ENCODE measurements at regions not wholly inside any gene's neighbourhood (a gene's known extent, or its start where the extent isn't known, plus 50 kb on each side); places are given as distances from the start of the nearest gene placed in this dataset.
A peak's percentile ranks its signal among the peaks of the same experiment; 100 is the strongest.

DNA sequence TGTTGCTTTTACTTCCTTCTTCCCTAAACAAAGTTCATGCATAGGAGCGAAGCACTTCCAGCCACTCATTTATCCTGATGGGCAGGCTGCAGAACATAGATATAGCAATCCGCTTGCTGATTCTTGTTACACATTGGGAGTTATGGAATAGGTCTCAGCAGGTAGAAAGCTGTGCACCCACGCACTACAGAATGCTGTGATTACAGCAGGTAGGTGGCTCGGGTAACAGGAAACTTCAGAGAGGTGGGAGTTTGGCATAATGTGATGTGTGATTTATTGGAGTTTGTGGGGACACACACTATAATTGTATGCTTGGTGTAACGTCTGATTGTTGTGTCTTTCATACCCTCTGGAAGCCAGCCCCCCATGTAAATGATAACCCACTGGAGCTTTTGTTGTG, 99.2 kb upstream of the MEIS2 start:
- H4K20me1 ChIP-seq (ENCODE audit: insufficient read depth, low read length): no peaks in the 10 kb centered on the region
- no peaks in the 10 kb centered on the region for H3K4me1 ChIP-seq (ENCODE audit: insufficient read depth, low read length, severe bottlenecking)
- TF ChIP-seq EZH2 (IDR thresholded peaks at IDR 0.05; ENCODE audit: borderline replicate concordance, low read length): no peak
- TF ChIP-seq, protein P1, sequence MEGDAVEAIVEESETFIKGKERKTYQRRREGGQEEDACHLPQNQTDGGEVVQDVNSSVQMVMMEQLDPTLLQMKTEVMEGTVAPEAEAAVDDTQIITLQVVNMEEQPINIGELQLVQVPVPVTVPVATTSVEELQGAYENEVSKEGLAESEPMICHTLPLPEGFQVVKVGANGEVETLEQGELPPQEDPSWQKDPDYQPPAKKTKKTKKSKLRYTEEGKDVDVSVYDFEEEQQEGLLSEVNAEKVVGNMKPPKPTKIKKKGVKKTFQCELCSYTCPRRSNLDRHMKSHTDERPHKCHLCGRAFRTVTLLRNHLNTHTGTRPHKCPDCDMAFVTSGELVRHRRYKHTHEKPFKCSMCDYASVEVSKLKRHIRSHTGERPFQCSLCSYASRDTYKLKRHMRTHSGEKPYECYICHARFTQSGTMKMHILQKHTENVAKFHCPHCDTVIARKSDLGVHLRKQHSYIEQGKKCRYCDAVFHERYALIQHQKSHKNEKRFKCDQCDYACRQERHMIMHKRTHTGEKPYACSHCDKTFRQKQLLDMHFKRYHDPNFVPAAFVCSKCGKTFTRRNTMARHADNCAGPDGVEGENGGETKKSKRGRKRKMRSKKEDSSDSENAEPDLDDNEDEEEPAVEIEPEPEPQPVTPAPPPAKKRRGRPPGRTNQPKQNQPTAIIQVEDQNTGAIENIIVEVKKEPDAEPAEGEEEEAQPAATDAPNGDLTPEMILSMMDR (IDR thresholded peaks at IDR 0.05; ENCODE audit: low read length): no peak
- no peaks in the 10 kb centered on the region for H3K79me2 ChIP-seq (ENCODE audit: insufficient read depth, low read length)
- H3K36me3 ChIP-seq (ENCODE audit: insufficient read depth, low read length): no peaks in the 10 kb centered on the region
- H3K27me3 ChIP-seq (ENCODE audit: insufficient read depth, low read length): no peaks in the 10 kb centered on the region
- H3K9me2 ChIP-seq (ENCODE audit: low read depth, low read length): no peaks in the 10 kb centered on the region
- no peak overlapping the region for H3K9ac ChIP-seq (ENCODE audit: low read length)
- no peaks in the 10 kb centered on the region for H3K9me3 ChIP-seq (ENCODE audit: low read length)
- no peak overlapping the region for H3K4me3 ChIP-seq (ENCODE audit: low read depth, low read length, poor library complexity, severe bottlenecking)
- H3K4me2 ChIP-seq (ENCODE audit: low read length): no peak overlapping the region
- H3F3A ChIP-seq (ENCODE audit: insufficient read depth, low read length): no peaks in the 10 kb centered on the region
- H2AFZ ChIP-seq (ENCODE audit: low read length): no peak overlapping the region
- H3K27ac ChIP-seq (ENCODE audit: low read depth, low read length, poor library complexity, severe bottlenecking): no peak overlapping the region

DNA sequence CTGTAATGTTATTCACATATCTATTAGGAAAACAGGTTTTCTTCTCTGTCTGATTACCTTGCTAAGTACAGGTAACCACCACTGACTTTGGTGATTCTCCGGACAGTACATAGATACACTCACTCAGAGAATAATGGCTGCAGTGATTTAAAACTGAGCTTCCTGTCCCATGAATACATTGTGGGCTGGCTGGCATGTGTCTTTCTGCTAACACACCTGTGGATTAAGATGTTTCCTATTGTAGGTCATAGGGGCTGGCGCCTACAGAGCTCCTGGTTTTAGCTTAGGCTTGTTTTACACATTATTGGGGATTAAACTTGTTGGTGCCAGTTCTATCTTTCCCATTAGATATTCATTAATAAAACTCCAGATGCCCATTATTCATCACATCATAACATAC, 102.7 kb upstream of the MEIS2 start:
- no peaks in the 10 kb centered on the region for H3K79me2 ChIP-seq (ENCODE audit: insufficient read depth, low read length)
- H3K27ac ChIP-seq (ENCODE audit: low read depth, low read length, poor library complexity, severe bottlenecking): no peak overlapping the region
- no peak overlapping the region for H3K9ac ChIP-seq (ENCODE audit: low read length)
- H3K27me3 ChIP-seq (ENCODE audit: insufficient read depth, low read length): no peaks in the 10 kb centered on the region
- no peak overlapping the region for H3K4me2 ChIP-seq (ENCODE audit: low read length)
- no peaks in the 10 kb centered on the region for H3K9me3 ChIP-seq (ENCODE audit: low read length)
- no peaks in the 10 kb centered on the region for H3K4me1 ChIP-seq (ENCODE audit: insufficient read depth, low read length, severe bottlenecking)
- no peaks in the 10 kb centered on the region for H4K20me1 ChIP-seq (ENCODE audit: insufficient read depth, low read length)
- no peaks in the 10 kb centered on the region for H3K36me3 ChIP-seq (ENCODE audit: insufficient read depth, low read length)
- H3F3A ChIP-seq (ENCODE audit: insufficient read depth, low read length): no peaks in the 10 kb centered on the region
- no peak overlapping the region for H3K4me3 ChIP-seq (ENCODE audit: low read depth, low read length, poor library complexity, severe bottlenecking)
- no peak for TF ChIP-seq EZH2 (IDR thresholded peaks at IDR 0.05; ENCODE audit: borderline replicate concordance, low read length)
- TF ChIP-seq, protein P1 (IDR thresholded peaks at IDR 0.05; ENCODE audit: low read length): no peak
- no peak overlapping the region for H2AFZ ChIP-seq (ENCODE audit: low read length)
- H3K9me2 ChIP-seq (ENCODE audit: low read depth, low read length): no peaks in the 10 kb centered on the region

DNA sequence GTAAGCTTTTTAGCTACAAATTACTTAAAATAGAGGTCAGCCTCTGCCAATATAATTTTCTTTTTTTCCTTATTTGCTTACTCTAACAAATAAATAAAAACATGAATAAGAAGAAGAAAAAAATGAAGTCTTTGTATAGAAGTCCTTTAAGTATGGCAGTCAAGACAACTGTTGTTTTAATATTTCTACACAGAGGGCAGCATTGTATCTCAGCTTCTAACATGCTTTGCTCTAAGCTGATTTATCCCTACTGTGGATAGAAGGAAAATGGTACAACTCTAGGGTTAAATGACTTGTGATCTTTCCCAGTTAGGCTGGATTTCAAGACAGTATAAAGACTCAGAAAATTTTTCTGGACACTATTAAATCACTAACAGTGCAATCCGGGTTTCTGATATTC, 104.3 kb upstream of the MEIS2 start:
- H3K4me3 ChIP-seq (ENCODE audit: low read depth, low read length, poor library complexity, severe bottlenecking): no peak overlapping the region
- TF ChIP-seq EZH2 (IDR thresholded peaks at IDR 0.05; ENCODE audit: borderline replicate concordance, low read length): no peak
- TF ChIP-seq, protein P1 (IDR thresholded peaks at IDR 0.05; ENCODE audit: low read length): peak; percentile 27
- H3K27ac ChIP-seq (ENCODE audit: low read depth, low read length, poor library complexity, severe bottlenecking): no peak overlapping the region
- no peaks in the 10 kb centered on the region for H3K79me2 ChIP-seq (ENCODE audit: insufficient read depth, low read length)
- H3K9me2 ChIP-seq (ENCODE audit: low read depth, low read length): no peaks in the 10 kb centered on the region
- no peaks in the 10 kb centered on the region for H3K9me3 ChIP-seq (ENCODE audit: low read length)
- no peaks in the 10 kb centered on the region for H3K36me3 ChIP-seq (ENCODE audit: insufficient read depth, low read length)
- no peak overlapping the region for H3K9ac ChIP-seq (ENCODE audit: low read length)
- H3K27me3 ChIP-seq (ENCODE audit: insufficient read depth, low read length): no peaks in the 10 kb centered on the region
- no peak overlapping the region for H2AFZ ChIP-seq (ENCODE audit: low read length)
- H4K20me1 ChIP-seq (ENCODE audit: insufficient read depth, low read length): no peaks in the 10 kb centered on the region
- no peaks in the 10 kb centered on the region for H3F3A ChIP-seq (ENCODE audit: insufficient read depth, low read length)
- no peaks in the 10 kb centered on the region for H3K4me1 ChIP-seq (ENCODE audit: insufficient read depth, low read length, severe bottlenecking)
- H3K4me2 ChIP-seq (ENCODE audit: low read length): no peak overlapping the region
